Vagina (tissue), 2 donors: ENCODE measurements at regions not wholly inside any gene's neighbourhood (a gene's known extent, or its start where the extent isn't known, plus 50 kb on each side); places are given as distances from the start of the nearest gene placed in this dataset.

Source experiments
- POLR2AphosphoS5 ChIP-seq, 2 donors: sonication (generic); formaldehyde crosslinking; IDR thresholded peaks; one replicate each; pipeline ENCODE4 v1.9.0; 2017; ENCODE audit warnings: antibody characterized with exemption in 2 of 2, mild to moderate bottlenecking in 2 of 2, low read depth in 1 of 2; ENCODE audit not compliant: insufficient read depth in 1 of 2
- TF ChIP-seq, protein P1 (sequence below), 3 experiments: fragments of 450-650 bp in 2 of 3; fragments of 200-600 bp in 1 of 3; sonication (generic) in 1 of 3; IDR thresholded peaks; one replicate each; pipeline ENCODE4 v1.5.1; 2017 to 2019; ENCODE audit warnings: antibody characterized with exemption in 3 of 3, mild to moderate bottlenecking in 2 of 3, moderate library complexity in 2 of 3

DNA sequence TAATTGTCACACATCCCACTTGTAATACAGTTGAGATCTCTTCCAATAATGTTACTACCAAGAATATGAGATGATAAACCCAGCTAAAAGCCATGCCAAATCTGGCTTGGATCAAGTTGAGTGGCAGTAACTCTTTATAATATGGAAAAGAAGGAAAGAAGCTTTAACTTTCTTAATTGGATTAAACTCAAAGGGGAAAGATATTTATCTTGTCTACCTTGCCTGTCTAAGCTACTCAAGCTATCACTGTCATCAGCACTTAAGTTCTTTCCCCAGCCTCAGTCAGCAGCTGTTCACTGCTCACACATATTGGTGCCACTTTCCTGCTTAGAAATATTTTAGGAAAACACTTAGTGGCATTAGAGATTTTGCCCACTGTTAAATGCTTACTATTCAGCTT, 350.7 kb downstream of the IPMK start:
- TF ChIP-seq, protein P1, sequence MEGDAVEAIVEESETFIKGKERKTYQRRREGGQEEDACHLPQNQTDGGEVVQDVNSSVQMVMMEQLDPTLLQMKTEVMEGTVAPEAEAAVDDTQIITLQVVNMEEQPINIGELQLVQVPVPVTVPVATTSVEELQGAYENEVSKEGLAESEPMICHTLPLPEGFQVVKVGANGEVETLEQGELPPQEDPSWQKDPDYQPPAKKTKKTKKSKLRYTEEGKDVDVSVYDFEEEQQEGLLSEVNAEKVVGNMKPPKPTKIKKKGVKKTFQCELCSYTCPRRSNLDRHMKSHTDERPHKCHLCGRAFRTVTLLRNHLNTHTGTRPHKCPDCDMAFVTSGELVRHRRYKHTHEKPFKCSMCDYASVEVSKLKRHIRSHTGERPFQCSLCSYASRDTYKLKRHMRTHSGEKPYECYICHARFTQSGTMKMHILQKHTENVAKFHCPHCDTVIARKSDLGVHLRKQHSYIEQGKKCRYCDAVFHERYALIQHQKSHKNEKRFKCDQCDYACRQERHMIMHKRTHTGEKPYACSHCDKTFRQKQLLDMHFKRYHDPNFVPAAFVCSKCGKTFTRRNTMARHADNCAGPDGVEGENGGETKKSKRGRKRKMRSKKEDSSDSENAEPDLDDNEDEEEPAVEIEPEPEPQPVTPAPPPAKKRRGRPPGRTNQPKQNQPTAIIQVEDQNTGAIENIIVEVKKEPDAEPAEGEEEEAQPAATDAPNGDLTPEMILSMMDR (IDR thresholded peaks at IDR 0.05) = no peak
- TF ChIP-seq POLR2AphosphoS5 (IDR thresholded peaks at IDR 0.05; ENCODE audit: insufficient read depth in 1 of 2, low read depth in 1 of 2) = no peak
